ENCODE measurements at regions not wholly inside any gene's neighbourhood (a gene's known extent, or its start where the extent isn't known, plus 50 kb on each side); places are given as distances from the start of the nearest gene placed in this dataset.

DNA sequence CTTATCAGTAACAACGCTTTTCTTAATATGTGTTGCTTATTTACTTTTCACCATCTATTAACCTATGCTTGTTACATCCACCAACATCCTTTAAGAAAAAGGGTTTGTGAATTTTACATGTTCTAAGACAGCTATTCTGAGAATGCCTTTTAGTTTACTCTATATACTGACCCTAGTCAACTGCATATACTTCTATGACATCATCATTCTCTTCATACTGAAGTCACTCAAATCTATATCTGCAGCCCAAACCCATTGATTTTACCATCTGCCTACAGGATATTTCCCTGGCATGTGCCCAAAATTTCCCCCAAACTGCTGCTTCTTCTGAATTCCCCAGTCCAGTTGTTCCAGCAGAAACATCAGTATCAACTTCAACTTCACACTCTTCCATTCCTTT, 94.6 kb upstream of the FAM204A start:
- TF ChIP-seq, protein P1, sequence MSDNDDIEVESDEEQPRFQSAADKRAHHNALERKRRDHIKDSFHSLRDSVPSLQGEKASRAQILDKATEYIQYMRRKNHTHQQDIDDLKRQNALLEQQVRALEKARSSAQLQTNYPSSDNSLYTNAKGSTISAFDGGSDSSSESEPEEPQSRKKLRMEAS (IDR thresholded peaks at IDR 0.05): no peak
- TF ChIP-seq TEAD4 (IDR thresholded peaks at IDR 0.05) (no peak), NFIC (IDR thresholded peaks at IDR 0.05) (no peak), EGR1 (IDR thresholded peaks at IDR 0.05) (no peak), EP300 (IDR thresholded peaks at IDR 0.05; ENCODE audit: borderline replicate concordance) (no peak), YY1 (IDR thresholded peaks at IDR 0.05; ENCODE audit: low read depth) (no peak), RAD21 (IDR thresholded peaks at IDR 0.05; ENCODE audit: low read depth) (no peak), FOXM1 (IDR thresholded peaks at IDR 0.05; ENCODE audit: borderline replicate concordance, low read depth) (no peak), TCF12 (IDR thresholded peaks at IDR 0.05; ENCODE audit: low read depth) (no peak), CREB1 (IDR thresholded peaks at IDR 0.05; ENCODE audit: low read depth) (no peak), TAF1 (IDR thresholded peaks at IDR 0.05; ENCODE audit: low read depth) (no peak), CEBPB (IDR thresholded peaks at IDR 0.05) (no peak)
- TF ChIP-seq, protein P2, sequence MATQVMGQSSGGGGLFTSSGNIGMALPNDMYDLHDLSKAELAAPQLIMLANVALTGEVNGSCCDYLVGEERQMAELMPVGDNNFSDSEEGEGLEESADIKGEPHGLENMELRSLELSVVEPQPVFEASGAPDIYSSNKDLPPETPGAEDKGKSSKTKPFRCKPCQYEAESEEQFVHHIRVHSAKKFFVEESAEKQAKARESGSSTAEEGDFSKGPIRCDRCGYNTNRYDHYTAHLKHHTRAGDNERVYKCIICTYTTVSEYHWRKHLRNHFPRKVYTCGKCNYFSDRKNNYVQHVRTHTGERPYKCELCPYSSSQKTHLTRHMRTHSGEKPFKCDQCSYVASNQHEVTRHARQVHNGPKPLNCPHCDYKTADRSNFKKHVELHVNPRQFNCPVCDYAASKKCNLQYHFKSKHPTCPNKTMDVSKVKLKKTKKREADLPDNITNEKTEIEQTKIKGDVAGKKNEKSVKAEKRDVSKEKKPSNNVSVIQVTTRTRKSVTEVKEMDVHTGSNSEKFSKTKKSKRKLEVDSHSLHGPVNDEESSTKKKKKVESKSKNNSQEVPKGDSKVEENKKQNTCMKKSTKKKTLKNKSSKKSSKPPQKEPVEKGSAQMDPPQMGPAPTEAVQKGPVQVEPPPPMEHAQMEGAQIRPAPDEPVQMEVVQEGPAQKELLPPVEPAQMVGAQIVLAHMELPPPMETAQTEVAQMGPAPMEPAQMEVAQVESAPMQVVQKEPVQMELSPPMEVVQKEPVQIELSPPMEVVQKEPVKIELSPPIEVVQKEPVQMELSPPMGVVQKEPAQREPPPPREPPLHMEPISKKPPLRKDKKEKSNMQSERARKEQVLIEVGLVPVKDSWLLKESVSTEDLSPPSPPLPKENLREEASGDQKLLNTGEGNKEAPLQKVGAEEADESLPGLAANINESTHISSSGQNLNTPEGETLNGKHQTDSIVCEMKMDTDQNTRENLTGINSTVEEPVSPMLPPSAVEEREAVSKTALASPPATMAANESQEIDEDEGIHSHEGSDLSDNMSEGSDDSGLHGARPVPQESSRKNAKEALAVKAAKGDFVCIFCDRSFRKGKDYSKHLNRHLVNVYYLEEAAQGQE (IDR thresholded peaks at IDR 0.05; ENCODE audit: low read depth): no peak
